Ascending aorta (tissue), 2 donors: ENCODE measurements at regions not wholly inside any gene's neighbourhood (a gene's known extent, or its start where the extent isn't known, plus 50 kb on each side); places are given as distances from the start of the nearest gene placed in this dataset.
"Not testable (repeated sequence)": the region's sequence is repeated elsewhere in the genome, so short reads cannot be mapped to it uniquely, and the experiment has no call there.

Source experiments
- DNase-seq, 2 donors: peaks; one replicate each; pipeline ENCODE4 v3.0.0-alpha.2; 2019; ENCODE audit warnings: low spot score in 2 of 2
- H3K27ac ChIP-seq, 2 donors: fragments of 200-600 bp; sonication (generic); one replicate each; pipeline ENCODE4 v1.5.1; 2016 to 2017; ENCODE audit warnings: mild to moderate bottlenecking in 1 of 2
- H3K27me3 ChIP-seq: fragments of 200-600 bp; sonication (generic); one replicate; pipeline ENCODE4 v1.5.1; 2017
- H3K36me3 ChIP-seq, 2 donors: fragments of 200-600 bp; sonication (generic); one replicate each; pipeline ENCODE4 v1.5.1; 2016
- H3K4me1 ChIP-seq, 2 donors: fragments of 200-600 bp; sonication (generic); one replicate each; pipeline ENCODE4 v1.5.1; 2016 to 2017; ENCODE audit warnings: mild to moderate bottlenecking in 1 of 2
- H3K4me3 ChIP-seq, 2 donors: fragments of 200-600 bp; sonication (generic); one replicate each; pipeline ENCODE4 v1.5.1; 2016 to 2017; ENCODE audit warnings: mild to moderate bottlenecking in 1 of 2
- H3K9me3 ChIP-seq, 2 donors: fragments of 200-600 bp; sonication (generic); one replicate each; pipeline ENCODE4 v1.5.1; 2016
- intact Hi-C: fragments of 100-400 bp; cut with DNase I; formaldehyde crosslinking; loops from one replicate; pipeline ENCODE4 v1.15.1; 2023
- TF ChIP-seq, protein P1 (sequence below), 3 experiments: fragments of 200-600 bp in 2 of 3; fragments of 450-650 bp in 1 of 3; sonication (generic) in 2 of 3; IDR thresholded peaks; one replicate each; pipeline ENCODE4 v1.5.1; 2016 to 2019; ENCODE audit warnings: antibody characterized with exemption in 3 of 3, mild to moderate bottlenecking in 1 of 3, moderate library complexity in 1 of 3

DNA sequence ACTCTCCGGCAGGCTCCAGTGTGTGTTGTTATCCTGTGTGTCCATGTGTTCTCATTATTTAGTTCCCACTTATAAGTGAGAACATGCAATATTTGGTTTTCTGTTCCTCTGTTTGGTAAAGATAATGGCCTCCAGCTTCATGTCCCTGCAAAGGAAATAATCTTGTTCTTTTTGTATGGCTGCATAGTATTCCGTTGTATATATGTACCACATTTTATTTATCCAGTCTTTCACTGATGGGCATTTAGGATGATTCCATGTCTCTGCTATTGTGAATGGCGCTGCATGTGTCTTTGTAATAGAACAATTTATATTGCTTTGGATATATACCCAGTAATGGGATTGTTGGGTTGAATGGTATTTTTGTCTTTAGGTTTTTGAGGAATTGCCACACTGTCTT, 807.3 kb upstream of the CA10 start:
- DNase-seq: no peak
- TF ChIP-seq, protein P1, sequence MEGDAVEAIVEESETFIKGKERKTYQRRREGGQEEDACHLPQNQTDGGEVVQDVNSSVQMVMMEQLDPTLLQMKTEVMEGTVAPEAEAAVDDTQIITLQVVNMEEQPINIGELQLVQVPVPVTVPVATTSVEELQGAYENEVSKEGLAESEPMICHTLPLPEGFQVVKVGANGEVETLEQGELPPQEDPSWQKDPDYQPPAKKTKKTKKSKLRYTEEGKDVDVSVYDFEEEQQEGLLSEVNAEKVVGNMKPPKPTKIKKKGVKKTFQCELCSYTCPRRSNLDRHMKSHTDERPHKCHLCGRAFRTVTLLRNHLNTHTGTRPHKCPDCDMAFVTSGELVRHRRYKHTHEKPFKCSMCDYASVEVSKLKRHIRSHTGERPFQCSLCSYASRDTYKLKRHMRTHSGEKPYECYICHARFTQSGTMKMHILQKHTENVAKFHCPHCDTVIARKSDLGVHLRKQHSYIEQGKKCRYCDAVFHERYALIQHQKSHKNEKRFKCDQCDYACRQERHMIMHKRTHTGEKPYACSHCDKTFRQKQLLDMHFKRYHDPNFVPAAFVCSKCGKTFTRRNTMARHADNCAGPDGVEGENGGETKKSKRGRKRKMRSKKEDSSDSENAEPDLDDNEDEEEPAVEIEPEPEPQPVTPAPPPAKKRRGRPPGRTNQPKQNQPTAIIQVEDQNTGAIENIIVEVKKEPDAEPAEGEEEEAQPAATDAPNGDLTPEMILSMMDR (IDR thresholded peaks at IDR 0.05): no peak
- H3K27ac ChIP-seq: no peak overlapping the region
- no peaks in the 10 kb centered on the region for H3K36me3 ChIP-seq
- H3K27me3 ChIP-seq: no peaks in the 10 kb centered on the region
- H3K4me1 ChIP-seq: no peaks in the 10 kb centered on the region
- H3K9me3 ChIP-seq: no peaks in the 10 kb centered on the region
- H3K4me3 ChIP-seq: no peak overlapping the region
- intact Hi-C loops: no loop called here

DNA sequence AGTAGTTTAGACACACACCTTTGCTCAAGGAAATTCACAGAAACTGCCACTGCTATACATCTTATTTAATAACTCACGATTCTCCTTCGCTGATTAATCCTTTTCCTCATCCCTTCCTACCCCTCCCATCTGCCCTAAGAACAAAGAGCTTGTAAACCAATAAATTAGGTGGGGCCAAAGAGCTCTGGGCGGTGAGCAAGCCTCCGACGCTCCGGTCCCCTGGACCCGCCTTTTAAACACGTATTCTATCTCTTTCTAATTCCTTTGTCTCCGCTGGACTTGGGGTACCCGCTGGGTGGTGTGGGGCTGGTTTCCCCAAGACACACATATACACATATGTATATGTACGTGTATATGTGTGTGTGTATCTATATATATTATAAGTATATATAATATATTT, 803.2 kb upstream of the CA10 start:
- H3K27ac ChIP-seq, H3K36me3 ChIP-seq, DNase-seq, H3K4me1 ChIP-seq, intact Hi-C loops, H3K9me3 ChIP-seq, H3K27me3 ChIP-seq, H3K4me3 ChIP-seq: not testable (repeated sequence)

DNA sequence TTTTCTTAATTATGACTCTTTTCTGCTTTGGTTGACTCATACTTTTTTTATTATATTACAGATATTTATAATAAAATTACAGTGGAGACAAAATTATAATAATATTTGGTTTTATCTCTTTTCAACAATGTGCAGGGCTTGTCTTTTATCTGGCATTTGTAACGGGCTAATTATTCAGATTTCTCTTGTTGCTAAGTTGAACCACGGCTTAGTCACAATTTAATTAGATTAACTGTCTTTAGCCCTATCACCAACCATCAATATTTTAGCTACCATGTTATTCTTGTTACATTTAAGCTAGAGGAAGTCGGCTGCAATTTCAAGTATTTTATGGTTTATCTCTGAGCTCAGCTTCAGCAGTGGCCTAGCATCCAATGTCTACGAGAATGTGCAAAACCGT, 798.9 kb upstream of the CA10 start:
- intact Hi-C loops: no loop called here

DNA sequence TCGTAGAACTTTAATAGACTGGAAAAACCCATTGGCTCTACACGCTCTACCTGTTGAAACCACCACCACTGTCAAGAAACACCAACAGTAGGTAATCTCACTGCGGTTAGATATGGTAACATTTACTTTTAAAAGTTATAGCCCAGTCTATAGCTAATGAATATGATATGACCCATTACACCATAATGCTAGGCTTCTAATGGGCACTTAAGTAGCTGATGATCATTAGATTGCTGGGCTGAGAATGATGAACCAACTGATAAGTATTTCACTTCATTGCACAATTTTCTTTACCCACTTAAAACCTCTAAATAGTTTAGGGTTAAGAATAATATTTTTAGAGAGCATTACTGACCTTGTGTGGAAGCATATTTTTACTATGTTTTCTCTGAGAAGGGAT, 788.9 kb upstream of the CA10 start:
- Histone ChIP-seq H3K4me3 (no peak overlapping the region), H3K36me3 (no peaks in the 10 kb centered on the region), H3K27me3 (no peaks in the 10 kb centered on the region), H3K9me3 (no peaks in the 10 kb centered on the region), H3K4me1 (no peaks in the 10 kb centered on the region), H3K27ac (no peak overlapping the region)
- no peak for DNase-seq
- TF ChIP-seq, protein P1 (IDR thresholded peaks at IDR 0.05): no peak
- intact Hi-C loops: loop anchor here (10.0 kb wide), 1 partner anchor 53 kb away; no protein-coding TSS in a partner anchor

More for the DNA sequence above, 798.9 kb upstream of the CA10 start:
- no peak overlapping the region for H3K27ac ChIP-seq
- H3K27me3 ChIP-seq: no peaks in the 10 kb centered on the region
- H3K36me3 ChIP-seq: no peaks in the 10 kb centered on the region
- H3K9me3 ChIP-seq: no peaks in the 10 kb centered on the region
- DNase-seq: no peak
- no peaks in the 10 kb centered on the region for H3K4me1 ChIP-seq
- H3K4me3 ChIP-seq: no peak overlapping the region
- TF ChIP-seq, protein P1 (IDR thresholded peaks at IDR 0.05): no peak

DNA sequence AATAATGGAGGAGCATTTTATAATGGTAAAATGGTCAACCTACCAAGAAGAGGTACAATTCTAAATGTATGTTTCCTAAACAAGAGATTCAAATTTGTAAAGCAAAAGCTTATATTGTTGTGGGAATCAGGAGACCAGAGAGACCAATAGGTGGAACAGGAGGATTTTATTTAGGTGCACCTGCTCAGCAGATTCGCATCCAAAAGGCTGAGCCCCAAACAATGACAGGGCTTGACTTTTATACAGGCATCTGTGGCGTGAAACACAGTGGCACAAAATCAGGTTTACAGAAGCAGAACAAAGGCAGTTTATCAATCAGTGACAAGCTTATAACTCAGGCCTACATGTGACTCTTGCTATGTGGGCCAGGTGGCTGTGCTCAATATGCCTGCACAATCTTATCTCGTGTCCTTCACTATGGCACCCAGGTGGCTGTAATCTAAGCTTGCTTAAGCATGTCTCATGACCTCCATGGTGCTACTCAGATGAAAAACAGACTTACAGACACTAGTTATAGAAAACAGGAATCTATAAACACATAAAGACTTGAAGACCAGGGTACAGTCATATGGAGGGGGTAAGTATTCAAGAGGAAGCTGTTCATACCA, 780.2 kb upstream of the CA10 start:
- intact Hi-C loops: no loop called here
- TF ChIP-seq, protein P1 (IDR thresholded peaks at IDR 0.05): no peak
- Histone ChIP-seq H3K9me3 (peaks cover 0 to 7% of the 10 kb centered on the region in 2 donors), H3K27ac (no peak overlapping the region), H3K36me3 (no peaks in the 10 kb centered on the region), H3K4me3 (no peak overlapping the region), H3K27me3 (no peaks in the 10 kb centered on the region), H3K4me1 (no peaks in the 10 kb centered on the region)
- DNase-seq: no peak

DNA sequence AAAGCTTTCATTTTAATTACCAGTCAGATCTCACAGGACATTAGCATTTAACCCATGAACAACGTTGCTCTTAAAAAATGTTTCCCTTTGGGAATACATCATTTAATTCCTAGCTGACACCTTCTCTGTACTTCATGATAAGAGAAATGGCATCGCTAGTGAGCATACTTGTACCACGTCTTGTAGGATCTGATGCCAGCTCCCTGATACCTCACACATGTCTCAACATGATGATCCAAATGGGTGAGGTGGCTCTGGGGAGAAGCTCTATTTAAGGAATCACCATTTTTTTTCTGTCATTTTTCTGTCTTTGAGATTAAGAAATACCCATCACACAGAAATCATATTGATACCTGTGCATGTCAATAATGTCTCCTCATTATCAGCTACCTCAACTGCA, 772.1 kb upstream of the CA10 start:
- H3K4me3 ChIP-seq: no peak overlapping the region
- no peaks in the 10 kb centered on the region for H3K36me3 ChIP-seq
- intact Hi-C loops: no loop called here
- no peak overlapping the region for H3K27ac ChIP-seq
- no peaks in the 10 kb centered on the region for H3K9me3 ChIP-seq
- TF ChIP-seq, protein P1 (IDR thresholded peaks at IDR 0.05): no peak
- H3K27me3 ChIP-seq: no peaks in the 10 kb centered on the region
- no peaks in the 10 kb centered on the region for H3K4me1 ChIP-seq
- no peak for DNase-seq
